ENCODE measurements at regions not wholly inside any gene's neighbourhood (a gene's known extent, or its start where the extent isn't known, plus 50 kb on each side); places are given as distances from the start of the nearest gene placed in this dataset.

GRCh38 chr7:49717547-49717946 lies 55.9 kb upstream of the VWC2 start:
- no peak overlapping the region for H3K4me3 ChIP-seq (ENCODE audit: insufficient read depth, low read depth, low read length)
- DNase-seq: no peak
- H3K36me3 ChIP-seq (replicated peaks; ENCODE audit: control insufficient read depth, insufficient read depth, low read length): no peaks in the 10 kb centered on the region

GRCh38 chr7:49718760-49719159 lies 54.7 kb upstream of the VWC2 start:
- no peaks in the 10 kb centered on the region for H3K27me3 ChIP-seq (ENCODE audit: control insufficient read depth, insufficient read depth, low read length)
- DNase-seq: no peak
- no peak overlapping the region for H3K4me3 ChIP-seq (ENCODE audit: insufficient read depth, low read depth, low read length)
- H3K36me3 ChIP-seq (replicated peaks; ENCODE audit: control insufficient read depth, insufficient read depth, low read length): no peaks in the 10 kb centered on the region

More at GRCh38 chr7:49717547-49717946, 55.9 kb upstream of the VWC2 start:
- H3K27me3 ChIP-seq (ENCODE audit: control insufficient read depth, insufficient read depth, low read length): no peaks in the 10 kb centered on the region

GRCh38 chr7:49721441-49721840 lies 52.0 kb upstream of the VWC2 start:
- no peaks in the 10 kb centered on the region for H3K27me3 ChIP-seq (ENCODE audit: control insufficient read depth, insufficient read depth, low read length)
- DNase-seq: no peak
- no peaks in the 10 kb centered on the region for H3K36me3 ChIP-seq (replicated peaks; ENCODE audit: control insufficient read depth, insufficient read depth, low read length)
- no peak overlapping the region for H3K4me3 ChIP-seq (ENCODE audit: insufficient read depth, low read depth, low read length)

Measured in H7 (cell line).